ENCODE measurements at regions not wholly inside any gene's neighbourhood (a gene's known extent, or its start where the extent isn't known, plus 50 kb on each side); places are given as distances from the start of the nearest gene placed in this dataset.

- no peak for DNase-seq
- no peaks in the 10 kb centered on the region for H3K9me3 ChIP-seq
- TF ChIP-seq CTCF (IDR thresholded peaks at IDR 0.05) (no peak), POLR2A (IDR thresholded peaks at IDR 0.05) (no peak), EP300 (IDR thresholded peaks at IDR 0.05) (no peak)
- H3K4me1 ChIP-seq (ENCODE audit: insufficient read depth), result no peaks in the 10 kb centered on the region
- no peaks in the 10 kb centered on the region for H3K36me3 ChIP-seq
- H3K27ac ChIP-seq, result no peak overlapping the region
- 68 to 79% (median 71%) methylated on average over 6 of the region's 6 CpGs for WGBS, 3 donors
- H3K27me3 ChIP-seq, result no peaks in the 10 kb centered on the region
- intact Hi-C loops (cut with DNase I), result no loop called here
- no peak overlapping the region for H3K4me3 ChIP-seq
These were observed 250.3 kb downstream of the SEC61B start for GRCh38 chr9:99472240-99472915.

GRCh38 chr9:99472916-99473245, 250.8 kb downstream of the SEC61B start:
- no peak overlapping the region for H3K27ac ChIP-seq
- H3K4me3 ChIP-seq, result no peak overlapping the region
- no peak for DNase-seq
- no peaks in the 10 kb centered on the region for H3K9me3 ChIP-seq
- TF ChIP-seq CTCF (IDR thresholded peaks at IDR 0.05) (no peak), POLR2A (IDR thresholded peaks at IDR 0.05) (no peak), EP300 (IDR thresholded peaks at IDR 0.05) (no peak)
- no peaks in the 10 kb centered on the region for H3K27me3 ChIP-seq
- WGBS, 3 donors, result 73 to 89% (median 79%) methylated on average over 1 of the region's 1 CpG
- no peaks in the 10 kb centered on the region for H3K4me1 ChIP-seq (ENCODE audit: insufficient read depth)
- intact Hi-C loops (cut with DNase I), result no loop called here
- no peaks in the 10 kb centered on the region for H3K36me3 ChIP-seq

GRCh38 chr9:99474186-99474585, 252.1 kb downstream of the SEC61B start:
- no peak overlapping the region for H3K4me3 ChIP-seq
- H3K4me1 ChIP-seq (ENCODE audit: insufficient read depth), result no peaks in the 10 kb centered on the region
- H3K36me3 ChIP-seq, result no peaks in the 10 kb centered on the region
- no peaks in the 10 kb centered on the region for H3K9me3 ChIP-seq
- no peak overlapping the region for H3K27ac ChIP-seq
- DNase-seq, result no peak
- intact Hi-C loops (cut with DNase I), result no loop called here
- H3K27me3 ChIP-seq, result no peaks in the 10 kb centered on the region
- no peak for TF ChIP-seq CTCF (IDR thresholded peaks at IDR 0.05)
- no peak for TF ChIP-seq POLR2A (IDR thresholded peaks at IDR 0.05)
- TF ChIP-seq EP300 (IDR thresholded peaks at IDR 0.05), result no peak

- H3K27me3 ChIP-seq, result no peaks in the 10 kb centered on the region
- TF ChIP-seq CTCF (IDR thresholded peaks at IDR 0.05) (no peak), EP300 (IDR thresholded peaks at IDR 0.05) (no peak), POLR2A (IDR thresholded peaks at IDR 0.05) (no peak)
- 72 to 75% (median 75%) methylated on average over 3 of the region's 3 CpGs for whole genome bisulfite sequencing, 3 donors
- no peaks in the 10 kb centered on the region for H3K36me3 ChIP-seq
- intact Hi-C loops (cut with DNase I), result no loop called here
- DNase-seq, result no peak
- H3K4me1 ChIP-seq (ENCODE audit: insufficient read depth), result no peaks in the 10 kb centered on the region
- H3K4me3 ChIP-seq, result no peak overlapping the region
- H3K27ac ChIP-seq, result no peak overlapping the region
- H3K9me3 ChIP-seq, result no peaks in the 10 kb centered on the region
These were observed 253.5 kb downstream of the SEC61B start for GRCh38 chr9:99475401-99476065.
